Uterus (tissue), 3 donors: ENCODE measurements at regions not wholly inside any gene's neighbourhood (a gene's known extent, or its start where the extent isn't known, plus 50 kb on each side); places are given as distances from the start of the nearest gene placed in this dataset.

Experiments used
- DNase-seq, 2 donors: peaks; one replicate each; pipeline ENCODE4 v3.0.0-alpha.2; 2019 to 2020
- H3K27ac ChIP-seq, 2 donors: fragments of 200-600 bp; sonication (generic); 1 replicate in 1 of 2; 2 replicates in 1 of 2; pipeline ENCODE4 v1.5.1; 2016 to 2018
- H3K27me3 ChIP-seq, 2 donors: fragments of 200-600 bp; sonication (generic); one replicate each; pipeline ENCODE4 v1.5.1; 2018 to 2019; ENCODE audit warnings: control low read depth in 1 of 2
- H3K36me3 ChIP-seq, 2 donors: fragments of 200-600 bp; sonication (generic); one replicate each; pipeline ENCODE4 v1.5.1; 2019; ENCODE audit warnings: control low read depth in 1 of 2
- H3K4me1 ChIP-seq, 2 donors: fragments of 200-600 bp; sonication (generic); one replicate each; pipeline ENCODE4 v1.5.1; 2018 to 2019; ENCODE audit warnings: control low read depth in 1 of 2
- H3K4me3 ChIP-seq, 2 donors: fragments of 200-600 bp; sonication (generic); 1 replicate in 1 of 2; 2 replicates in 1 of 2; pipeline ENCODE4 v1.5.1; 2018 to 2019; ENCODE audit warnings: mild to moderate bottlenecking in 1 of 2
- H3K9me3 ChIP-seq, 2 donors: fragments of 200-600 bp; sonication (generic); one replicate each; pipeline ENCODE4 v1.5.1; 2019; ENCODE audit warnings: control low read depth in 1 of 2
- POLR2A ChIP-seq, 2 donors: fragments of 450-650 bp; IDR thresholded peaks; one replicate each; pipeline ENCODE4 v1.6.1; 2016; ENCODE audit warnings: antibody characterized with exemption in 2 of 2, mild to moderate bottlenecking in 1 of 2, moderate library complexity in 1 of 2
- intact Hi-C: fragments of 100-400 bp; cut with DNase I; formaldehyde crosslinking; loops from one replicate; pipeline ENCODE4 v1.15.1; 2023; ENCODE audit warnings: low total_unique reads
- TF ChIP-seq, protein P1 (sequence below), 4 experiments: fragments of 200-600 bp in 2 of 4; fragments of 450-650 bp in 2 of 4; sonication (generic) in 2 of 4; IDR thresholded peaks; one replicate each; pipeline ENCODE4 v1.5.1; 2016 to 2019; ENCODE audit warnings: antibody characterized with exemption in 4 of 4, mild to moderate bottlenecking in 2 of 4, moderate library complexity in 1 of 4
- donor health status: DM: yes; HTN: yes; CAD: no.

GRCh38 chr2:105454801-105455485 lies 56.1 kb upstream of the FHL2 start:
- Histone ChIP-seq H3K27ac (no peak overlapping the region), H3K9me3 (no peaks in the 10 kb centered on the region), H3K4me1 (no peaks in the 10 kb centered on the region), H3K27me3 (no peaks in the 10 kb centered on the region), H3K36me3 (no peaks in the 10 kb centered on the region), H3K4me3 (no peak overlapping the region)
- TF ChIP-seq, protein P1, sequence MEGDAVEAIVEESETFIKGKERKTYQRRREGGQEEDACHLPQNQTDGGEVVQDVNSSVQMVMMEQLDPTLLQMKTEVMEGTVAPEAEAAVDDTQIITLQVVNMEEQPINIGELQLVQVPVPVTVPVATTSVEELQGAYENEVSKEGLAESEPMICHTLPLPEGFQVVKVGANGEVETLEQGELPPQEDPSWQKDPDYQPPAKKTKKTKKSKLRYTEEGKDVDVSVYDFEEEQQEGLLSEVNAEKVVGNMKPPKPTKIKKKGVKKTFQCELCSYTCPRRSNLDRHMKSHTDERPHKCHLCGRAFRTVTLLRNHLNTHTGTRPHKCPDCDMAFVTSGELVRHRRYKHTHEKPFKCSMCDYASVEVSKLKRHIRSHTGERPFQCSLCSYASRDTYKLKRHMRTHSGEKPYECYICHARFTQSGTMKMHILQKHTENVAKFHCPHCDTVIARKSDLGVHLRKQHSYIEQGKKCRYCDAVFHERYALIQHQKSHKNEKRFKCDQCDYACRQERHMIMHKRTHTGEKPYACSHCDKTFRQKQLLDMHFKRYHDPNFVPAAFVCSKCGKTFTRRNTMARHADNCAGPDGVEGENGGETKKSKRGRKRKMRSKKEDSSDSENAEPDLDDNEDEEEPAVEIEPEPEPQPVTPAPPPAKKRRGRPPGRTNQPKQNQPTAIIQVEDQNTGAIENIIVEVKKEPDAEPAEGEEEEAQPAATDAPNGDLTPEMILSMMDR (IDR thresholded peaks at IDR 0.05), result no peak
- intact Hi-C loops, result no loop called here
- DNase-seq, result no peak

DNA sequence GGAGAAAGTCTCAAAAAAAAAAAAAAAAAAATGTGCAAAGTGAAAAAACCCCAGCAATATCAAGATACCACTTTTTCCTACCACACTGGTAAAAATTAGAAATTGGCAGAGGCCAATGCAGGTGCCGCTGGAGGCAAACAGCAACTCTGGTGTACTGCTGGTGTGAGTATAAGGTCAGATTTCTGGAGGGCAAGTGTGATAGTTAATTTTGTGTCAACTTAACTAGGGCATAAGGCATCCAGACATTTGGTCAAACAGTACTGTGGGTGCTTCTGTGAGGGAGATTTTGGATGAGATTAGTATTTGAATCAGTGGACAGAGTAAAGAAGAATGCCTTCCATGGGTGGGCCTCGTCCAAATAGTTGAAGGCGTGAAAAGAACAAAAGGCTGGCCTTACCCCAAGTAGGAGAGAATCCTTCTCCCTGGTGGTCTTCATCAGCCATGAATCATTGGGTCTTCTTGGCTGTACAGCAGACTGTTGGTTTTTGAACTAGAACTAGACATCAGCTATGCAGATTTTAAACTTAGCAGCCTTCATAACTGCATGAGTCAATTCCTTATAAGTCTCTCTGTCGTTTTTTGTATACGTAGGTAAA lies 52.8 kb upstream of the FHL2 start:
- H3K36me3 ChIP-seq, result no peaks in the 10 kb centered on the region
- no peaks in the 10 kb centered on the region for H3K27me3 ChIP-seq
- no peak overlapping the region for H3K27ac ChIP-seq
- H3K4me3 ChIP-seq, result no peak overlapping the region
- TF ChIP-seq POLR2A (IDR thresholded peaks at IDR 0.05), result no peak
- TF ChIP-seq, protein P1 (IDR thresholded peaks at IDR 0.05), result no peak
- DNase-seq, result no peak
- no peaks in the 10 kb centered on the region for H3K4me1 ChIP-seq
- intact Hi-C loops, result no loop called here
- no peaks in the 10 kb centered on the region for H3K9me3 ChIP-seq

DNA sequence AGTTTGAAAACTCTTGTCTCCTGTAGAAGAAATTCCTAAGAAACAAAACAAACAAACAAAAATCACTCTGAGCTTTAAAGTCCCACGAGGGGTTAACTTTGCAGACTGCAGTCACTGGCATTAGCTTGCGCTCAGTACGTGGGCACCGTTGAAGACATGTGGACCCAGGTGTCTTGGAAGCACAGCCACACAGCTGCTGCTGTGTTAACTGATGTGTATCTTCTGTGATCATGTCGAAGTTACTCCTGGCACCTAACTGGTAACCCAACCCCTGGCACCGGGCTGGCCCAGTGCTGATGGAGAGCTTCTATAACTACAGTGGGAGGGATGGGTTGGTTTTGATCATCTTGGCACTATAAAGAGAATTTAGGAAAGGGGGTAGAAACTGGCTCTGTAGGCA lies 51.6 kb upstream of the FHL2 start:
- Histone ChIP-seq H3K36me3 (no peaks in the 10 kb centered on the region), H3K27ac (no peak overlapping the region), H3K4me1 (no peaks in the 10 kb centered on the region), H3K4me3 (no peak overlapping the region), H3K27me3 (no peaks in the 10 kb centered on the region), H3K9me3 (no peaks in the 10 kb centered on the region)
- intact Hi-C loops, result no loop called here
- TF ChIP-seq POLR2A (IDR thresholded peaks at IDR 0.05), result no peak
- TF ChIP-seq, protein P1 (IDR thresholded peaks at IDR 0.05), result no peak
- no peak for DNase-seq

DNA sequence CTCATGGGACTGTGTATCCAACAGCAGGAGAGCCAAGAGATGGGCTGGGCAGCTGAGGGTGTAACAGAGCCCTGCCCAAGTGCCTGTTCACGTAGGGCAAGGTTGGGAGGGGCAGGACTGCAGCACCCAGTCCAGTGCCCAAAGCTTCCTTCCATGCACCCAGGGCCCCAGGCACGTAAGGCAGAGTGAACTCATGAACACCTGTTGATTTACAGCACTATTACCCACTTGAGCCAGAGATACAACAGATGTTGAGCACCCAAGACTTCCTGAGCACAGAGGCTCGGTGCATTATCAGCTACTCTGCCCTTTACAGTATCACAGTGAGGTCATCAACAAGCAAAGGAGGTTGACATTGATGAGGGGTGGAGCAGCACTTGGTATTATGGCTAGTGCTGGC lies 50.2 kb upstream of the FHL2 start:
- H3K9me3 ChIP-seq, result no peaks in the 10 kb centered on the region
- no peak for DNase-seq
- TF ChIP-seq, protein P1 (IDR thresholded peaks at IDR 0.05), result no peak
- TF ChIP-seq POLR2A (IDR thresholded peaks at IDR 0.05), result no peak

More for the DNA sequence above, 50.2 kb upstream of the FHL2 start:
- Histone ChIP-seq H3K4me3 (no peak overlapping the region), H3K27me3 (no peaks in the 10 kb centered on the region), H3K4me1 (no peaks in the 10 kb centered on the region), H3K27ac (no peak overlapping the region), H3K36me3 (no peaks in the 10 kb centered on the region)
- intact Hi-C loops, result no loop called here
